BJ (cell line): ENCODE measurements at regions not wholly inside any gene's neighbourhood (a gene's known extent, or its start where the extent isn't known, plus 50 kb on each side); places are given as distances from the start of the nearest gene placed in this dataset.
"Not testable (repeated sequence)": the region's sequence is repeated elsewhere in the genome, so short reads cannot be mapped to it uniquely, and the experiment has no call there.

Experiments
- CTCF ChIA-PET: fragments of 350-600 bp; formaldehyde crosslinking; extraction: SDS; loops from one replicate; lab custom pipeline; 2021; ENCODE audit warnings: antibody characterized with exemption, inconsistent platforms; lab: Yijun Ruan, JAX
- POLR2A ChIA-PET: fragments of 300-600 bp; sonication (Branson Sonifier 250); formaldehyde crosslinking; extraction: SDS; loops from one replicate; lab custom pipeline; 2021; ENCODE audit warnings: antibody characterized with exemption; lab: Charles Lee
- DNase-seq: peaks from one replicate; pipeline ENCODE4 v3.0.0-alpha.2; 2011; ENCODE audit warnings: low read depth
- H3K27me3 ChIP-seq: 2 replicates; pipeline ENCODE4 v1.6.0; 2011; ENCODE audit warnings: low read length; ENCODE audit not compliant: control insufficient read depth, insufficient read depth
- H3K36me3 ChIP-seq: 2 replicates; pipeline ENCODE4 v1.5.1; 2011; ENCODE audit warnings: low read length; ENCODE audit not compliant: control insufficient read depth, insufficient read depth
- H3K4me3 ChIP-seq: 2 replicates; pipeline ENCODE4 v1.5.1; 2011; ENCODE audit warnings: low read depth, mild to moderate bottlenecking, control low read depth, low read length
- CTCF ChIP-seq: IDR thresholded peaks from 2 replicates; pipeline ENCODE4 v1.5.1; 2011; ENCODE audit warnings: low read depth, mild to moderate bottlenecking, control low read depth, inconsistent platforms, low read length, moderate library complexity; ENCODE audit not compliant: insufficient read depth

GRCh38 chr17:55930291-55930809 is 179.5 kb downstream of the PCTP start:
- no peak for TF ChIP-seq CTCF
- ChIA-PET POLR2A (no interaction called here), CTCF (no interaction called here)
- Histone ChIP-seq H3K4me3 (no peak overlapping the region), H3K27me3 (no peaks in the 10 kb centered on the region), H3K36me3 (no peaks in the 10 kb centered on the region)
- DNase-seq: no peak

GRCh38 chr17:55931446-55931845 is 180.6 kb downstream of the PCTP start:
- ChIA-PET POLR2A (no interaction called here), CTCF (no interaction called here)
- no peak for TF ChIP-seq CTCF
- no peaks in the 10 kb centered on the region for H3K27me3 ChIP-seq
- H3K36me3 ChIP-seq: no peaks in the 10 kb centered on the region
- H3K4me3 ChIP-seq: no peak overlapping the region
- DNase-seq: no peak

- no peak for DNase-seq
- Histone ChIP-seq H3K4me3 (no peak overlapping the region), H3K27me3 (no peaks in the 10 kb centered on the region), H3K36me3 (no peaks in the 10 kb centered on the region)
- CTCF ChIA-PET: no interaction called here
- POLR2A ChIA-PET: no interaction called here
- no peak for TF ChIP-seq CTCF
Measured at GRCh38 chr17:55932973-55933372, 182.1 kb downstream of the PCTP start.

- POLR2A ChIA-PET, H3K4me3 ChIP-seq, H3K27me3 ChIP-seq, CTCF ChIA-PET, H3K36me3 ChIP-seq, DNase-seq: not testable (repeated sequence)
Measured at GRCh38 chr17:55939181-55939810, 188.4 kb downstream of the PCTP start.

- DNase-seq: no peak
- ChIA-PET CTCF (no interaction called here), POLR2A (no interaction called here)
- Histone ChIP-seq H3K36me3 (no peaks in the 10 kb centered on the region), H3K4me3 (no peak overlapping the region), H3K27me3 (no peaks in the 10 kb centered on the region)
- no peak for TF ChIP-seq CTCF
Measured at GRCh38 chr17:55959756-55960155, 193.5 kb upstream of the ANKFN1 start.

- no peak for TF ChIP-seq CTCF
- ChIA-PET POLR2A (no interaction called here), CTCF (no interaction called here)
- Histone ChIP-seq H3K27me3 (no peaks in the 10 kb centered on the region), H3K4me3 (no peak overlapping the region), H3K36me3 (no peaks in the 10 kb centered on the region)
- DNase-seq: no peak
Measured at GRCh38 chr17:55961386-55961785, 191.9 kb upstream of the ANKFN1 start.
